GM19239 (cell line): ENCODE measurements at regions not wholly inside any gene's neighbourhood (a gene's known extent, or its start where the extent isn't known, plus 50 kb on each side); places are given as distances from the start of the nearest gene placed in this dataset.
"Not testable (repeated sequence)": the region's sequence is repeated elsewhere in the genome, so short reads cannot be mapped to it uniquely, and the experiment has no call there.

Source experiments
- DNase-seq: peaks from one replicate; pipeline ENCODE4 v3.0.0; 2011; ENCODE audit warnings: low spot score; ENCODE audit not compliant: insufficient read length
- FAIRE-seq: peaks from 2 replicates; lab custom pipeline; 2011; peaks lifted over from hg19 to GRCh38; lab: Jason Lieb, UNC

- DNase-seq (no peak), FAIRE-seq (no peak)
Observed at GRCh38 chr5:17326600-17327037, 109.2 kb downstream of the BASP1 start.

- DNase-seq: no peak
- FAIRE-seq: no peak
Observed at GRCh38 chr5:17327048-17327625, 109.7 kb downstream of the BASP1 start.

- no peak for DNase-seq
- FAIRE-seq: no peak
Observed at GRCh38 chr5:17329571-17329970, 112.1 kb downstream of the BASP1 start.

DNA sequence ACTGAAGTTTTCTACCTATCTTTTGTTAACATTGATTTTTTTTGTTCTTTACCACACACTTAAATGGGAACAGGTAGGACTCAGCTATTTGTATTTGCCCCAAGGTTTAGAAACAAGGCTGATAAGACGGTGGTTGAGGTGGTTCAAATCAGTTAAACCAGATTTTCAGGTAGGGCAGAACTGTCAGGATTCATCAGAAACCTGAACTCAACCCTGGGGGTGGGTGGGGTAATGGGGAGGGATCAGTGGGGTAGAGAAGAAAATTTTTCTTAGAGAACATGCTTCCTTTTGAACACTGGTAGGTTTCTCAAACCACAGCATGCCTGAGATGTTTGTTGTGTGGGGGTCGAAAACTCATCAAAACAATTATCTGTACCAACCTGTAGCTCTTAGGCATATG lies 113.0 kb downstream of the BASP1 start:
- FAIRE-seq (no peak), DNase-seq (no peak)

DNA sequence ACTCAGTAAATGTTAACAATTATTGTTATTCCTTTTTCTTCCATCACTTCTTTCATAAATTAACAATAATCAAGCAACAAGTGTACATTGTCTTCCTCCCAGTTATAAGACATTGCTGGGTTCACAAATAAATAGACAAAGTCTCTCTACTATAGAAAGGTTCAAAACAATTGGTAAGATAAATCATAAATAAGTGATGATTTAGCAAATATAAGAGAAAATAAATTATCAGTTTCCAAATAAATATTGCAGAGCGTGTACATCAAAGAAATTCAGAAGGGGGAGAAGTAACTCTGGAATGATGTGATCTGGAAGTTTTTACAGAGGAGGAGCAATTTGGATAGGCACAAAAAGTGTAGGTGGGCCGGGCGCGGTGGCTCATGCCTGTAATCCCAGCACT lies 114.2 kb downstream of the BASP1 start:
- FAIRE-seq (no peak), DNase-seq (no peak)

DNA sequence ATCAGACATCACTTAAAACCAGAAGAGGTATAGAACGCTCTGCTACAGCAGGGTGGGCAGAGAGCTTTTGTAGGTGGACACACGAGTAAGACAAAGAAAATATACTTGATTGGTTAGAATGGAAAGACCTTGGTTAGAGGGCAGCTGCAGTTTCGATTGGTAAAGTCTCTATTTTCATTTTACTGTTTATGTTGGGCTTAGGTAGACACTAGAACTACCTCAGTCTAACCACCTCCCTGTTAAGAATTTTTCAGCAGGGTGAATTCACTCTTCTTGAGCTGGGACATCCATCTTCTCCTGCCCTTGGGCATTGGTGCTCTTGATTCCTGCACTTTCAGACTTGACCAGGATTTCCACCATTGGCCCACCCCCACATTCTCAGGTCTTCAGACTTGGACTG lies 116.3 kb downstream of the BASP1 start:
- FAIRE-seq (no peak), DNase-seq (no peak)

- DNase-seq (no peak), FAIRE-seq (no peak)
Observed at GRCh38 chr5:17336054-17336453, 118.6 kb downstream of the BASP1 start.

GRCh38 chr5:17336723-17337122 lies 119.3 kb downstream of the BASP1 start:
- FAIRE-seq, DNase-seq: not testable (repeated sequence)

GRCh38 chr5:17339841-17340240 lies 122.4 kb downstream of the BASP1 start:
- DNase-seq (no peak), FAIRE-seq (no peak)

DNA sequence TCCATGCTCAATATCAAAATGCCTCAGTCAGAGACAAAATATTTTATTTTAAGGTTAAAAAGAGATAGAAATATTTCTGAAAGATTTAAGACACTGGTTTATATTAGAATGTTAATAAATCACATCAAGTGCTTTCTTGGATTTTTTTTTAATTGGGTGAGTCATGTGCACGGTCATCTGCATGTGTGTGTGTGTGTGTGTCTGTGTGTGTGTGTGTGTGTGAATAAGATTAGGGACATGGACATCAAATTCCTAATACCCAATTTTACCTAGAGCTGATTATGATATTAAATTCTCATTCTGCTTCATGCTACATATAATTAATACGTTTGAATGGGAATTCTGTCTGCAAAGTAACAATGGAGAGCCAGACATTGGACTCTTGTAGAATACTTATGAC lies 122.9 kb downstream of the BASP1 start:
- FAIRE-seq: no peak

DNA sequence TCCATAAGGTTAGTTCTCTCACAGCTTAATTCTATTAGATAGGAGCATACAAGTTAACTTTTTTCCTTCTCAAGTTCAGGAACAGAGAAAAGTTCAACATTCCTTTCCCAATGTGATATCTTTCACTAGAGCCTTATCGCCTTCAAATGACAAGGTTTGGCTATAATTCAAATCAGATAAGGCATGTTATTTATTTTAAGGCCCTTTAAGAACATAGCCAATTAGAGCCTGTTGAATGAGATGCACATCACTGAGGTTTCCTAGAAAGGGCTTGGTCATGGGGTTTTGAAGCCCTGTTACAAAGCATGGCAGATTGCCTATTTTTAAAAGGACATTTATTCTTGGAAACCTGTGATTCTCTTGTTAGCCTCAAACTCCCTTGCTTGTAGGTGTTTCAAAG lies 123.4 kb downstream of the BASP1 start:
- FAIRE-seq: no peak

More for the DNA sequence above, 122.9 kb downstream of the BASP1 start:
- no peak for DNase-seq

GRCh38 chr5:17343675-17344074 lies 126.2 kb downstream of the BASP1 start:
- DNase-seq (peak; percentile 39), FAIRE-seq (no peak)

More for the DNA sequence above, 123.4 kb downstream of the BASP1 start:
- DNase-seq: no peak

DNA sequence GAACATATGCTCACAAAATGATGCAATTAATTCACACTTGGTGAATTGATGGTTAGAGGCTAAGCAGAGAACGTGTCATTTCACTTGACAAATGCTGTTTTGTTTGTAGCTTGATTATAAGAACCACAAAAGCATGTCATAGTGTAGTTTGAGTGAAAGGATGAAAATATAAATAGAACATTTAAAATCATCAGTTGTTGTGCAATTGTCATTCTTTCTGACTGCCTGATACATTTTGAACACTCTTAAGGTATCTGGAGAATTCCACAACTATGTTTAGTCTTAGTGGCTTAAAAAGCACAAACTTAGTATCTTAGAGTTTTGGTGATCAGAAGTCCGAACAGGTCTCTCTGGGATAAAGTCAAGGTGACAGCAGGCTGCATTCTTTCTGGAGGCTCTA lies 129.4 kb downstream of the BASP1 start:
- DNase-seq (no peak), FAIRE-seq (no peak)

- DNase-seq: no peak
- FAIRE-seq: no peak
Observed at GRCh38 chr5:17352223-17352622, 134.8 kb downstream of the BASP1 start.

- no peak for FAIRE-seq
Observed at GRCh38 chr5:17354265-17354664, 136.8 kb downstream of the BASP1 start.

DNA sequence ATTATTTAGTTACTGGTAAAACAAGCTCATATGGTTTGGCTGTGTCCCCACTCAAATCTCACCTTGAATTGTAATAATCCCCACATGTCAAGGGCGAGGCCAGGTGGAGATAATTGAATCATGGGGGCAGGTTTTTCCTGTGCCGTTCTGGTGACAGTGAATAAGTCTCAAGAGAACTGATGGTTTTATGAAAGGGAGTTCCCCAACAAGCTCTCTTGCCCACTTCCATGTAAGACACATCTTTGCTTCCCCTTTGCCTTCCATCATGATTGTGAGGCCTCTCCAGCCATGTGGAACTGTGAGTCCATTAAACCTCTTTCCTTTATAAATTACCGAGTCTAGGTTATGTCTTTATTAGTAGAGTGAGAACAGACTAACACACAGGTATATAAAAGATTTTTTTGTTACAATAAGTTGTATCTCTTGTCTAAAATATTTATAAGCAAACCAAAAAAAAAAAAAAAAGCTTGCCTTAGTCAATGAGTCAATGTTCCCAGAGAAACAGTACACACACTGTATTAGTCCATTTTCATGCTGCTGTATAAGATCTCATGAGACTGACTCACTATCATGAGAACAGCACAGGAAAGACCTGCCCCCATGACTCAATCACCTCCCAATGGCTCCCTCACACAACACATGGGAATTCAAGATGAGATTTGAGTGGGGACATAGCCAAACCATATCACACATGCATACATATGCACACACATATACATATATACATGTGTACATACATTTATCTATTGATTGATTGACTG lies 138.3 kb downstream of the BASP1 start:
- FAIRE-seq (no peak), DNase-seq (no peak)

More at GRCh38 chr5:17354265-17354664, 136.8 kb downstream of the BASP1 start:
- no peak for DNase-seq

- DNase-seq: no peak
Observed at GRCh38 chr5:17356551-17356950, 139.1 kb downstream of the BASP1 start.

GRCh38 chr5:17357504-17357903 lies 140.1 kb downstream of the BASP1 start:
- DNase-seq (no peak), FAIRE-seq (no peak)

More at GRCh38 chr5:17356551-17356950, 139.1 kb downstream of the BASP1 start:
- FAIRE-seq: no peak

DNA sequence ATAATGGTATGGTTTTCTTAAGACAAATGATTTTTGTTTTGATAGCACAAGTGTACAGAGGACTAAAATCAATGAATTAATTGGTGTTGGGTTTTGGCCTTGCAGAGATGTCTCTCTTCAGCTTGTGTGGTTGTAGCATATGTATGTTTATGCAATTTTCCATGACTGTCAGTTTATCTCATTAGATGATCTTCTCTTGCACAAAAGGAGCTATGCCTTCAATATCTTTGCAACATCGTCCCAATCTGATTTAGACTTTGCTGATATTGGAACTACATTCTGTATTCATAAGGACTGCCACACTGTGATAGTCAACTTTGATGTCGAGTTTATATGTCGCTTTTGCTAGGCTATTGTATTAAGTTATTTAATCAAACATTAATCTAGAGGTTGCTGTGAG lies 140.0 kb upstream of the TAF11L2 start:
- FAIRE-seq: no peak
- no peak for DNase-seq

- FAIRE-seq (no peak), DNase-seq (no peak)
Observed at GRCh38 chr5:17359451-17360011, 138.5 kb upstream of the TAF11L2 start.

- no peak for FAIRE-seq
- no peak for DNase-seq
Observed at GRCh38 chr5:17360879-17361278, 137.2 kb upstream of the TAF11L2 start.
